Stimulated activated CD4-positive, alpha-beta T cell treated with anti-CD3 and anti-CD28 coated beads, TNF-alpha, amount 100 ng/mL, for 1 hour (primary cell): ENCODE measurements at regions not wholly inside any gene's neighbourhood (a gene's known extent, or its start where the extent isn't known, plus 50 kb on each side); places are given as distances from the start of the nearest gene placed in this dataset.

Source experiments
- DNase-seq, 3 donors: peaks; one replicate each; pipeline ENCODE4 v3.0.0-alpha.2; 2020; ENCODE audit warnings: low read depth in 3 of 3, low spot score in 1 of 3

DNA sequence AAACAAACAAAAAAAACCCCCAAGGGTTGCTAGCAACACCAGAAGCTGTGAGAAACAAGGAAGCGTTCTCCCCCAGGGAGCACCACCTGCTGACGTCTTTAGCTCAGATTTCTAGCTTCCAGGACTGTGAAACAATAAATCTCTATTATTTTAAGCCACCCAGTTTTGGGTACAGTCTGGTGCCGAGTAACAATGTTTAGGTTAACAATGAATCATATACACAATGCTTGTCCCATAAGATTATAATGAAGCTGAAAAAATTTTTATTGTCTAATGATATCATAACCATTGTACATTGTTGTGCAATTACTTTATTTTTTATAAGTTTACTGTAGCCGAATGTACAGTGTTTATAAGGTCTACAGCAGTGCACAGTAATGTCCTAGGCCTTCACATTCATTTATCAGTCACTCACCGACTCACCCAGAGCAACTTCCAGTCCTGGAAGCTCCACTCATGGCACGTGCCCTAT lies 72.1 kb upstream of the CAB39 start:
- DNase-seq: no peak

DNA sequence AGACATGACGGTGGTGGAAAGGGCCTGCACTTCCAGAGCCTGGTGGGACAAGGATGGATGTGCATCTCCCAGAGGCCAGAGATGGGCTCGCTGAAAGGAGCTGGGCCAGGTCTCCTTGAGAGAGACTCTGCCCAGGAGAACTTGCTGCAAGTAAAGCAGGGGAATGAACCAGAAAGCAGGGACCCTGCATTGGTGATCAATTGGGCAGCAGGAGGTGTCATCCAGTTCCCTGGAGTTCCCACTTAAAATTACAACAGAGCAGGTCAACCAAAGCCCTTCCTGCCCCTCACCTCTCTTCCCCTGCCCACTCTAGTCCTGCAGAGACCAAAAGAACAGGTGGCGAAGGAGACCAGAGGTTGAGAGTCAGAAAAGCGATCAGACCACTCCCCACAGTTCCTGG lies 69.7 kb upstream of the CAB39 start:
- DNase-seq: no peak

DNA sequence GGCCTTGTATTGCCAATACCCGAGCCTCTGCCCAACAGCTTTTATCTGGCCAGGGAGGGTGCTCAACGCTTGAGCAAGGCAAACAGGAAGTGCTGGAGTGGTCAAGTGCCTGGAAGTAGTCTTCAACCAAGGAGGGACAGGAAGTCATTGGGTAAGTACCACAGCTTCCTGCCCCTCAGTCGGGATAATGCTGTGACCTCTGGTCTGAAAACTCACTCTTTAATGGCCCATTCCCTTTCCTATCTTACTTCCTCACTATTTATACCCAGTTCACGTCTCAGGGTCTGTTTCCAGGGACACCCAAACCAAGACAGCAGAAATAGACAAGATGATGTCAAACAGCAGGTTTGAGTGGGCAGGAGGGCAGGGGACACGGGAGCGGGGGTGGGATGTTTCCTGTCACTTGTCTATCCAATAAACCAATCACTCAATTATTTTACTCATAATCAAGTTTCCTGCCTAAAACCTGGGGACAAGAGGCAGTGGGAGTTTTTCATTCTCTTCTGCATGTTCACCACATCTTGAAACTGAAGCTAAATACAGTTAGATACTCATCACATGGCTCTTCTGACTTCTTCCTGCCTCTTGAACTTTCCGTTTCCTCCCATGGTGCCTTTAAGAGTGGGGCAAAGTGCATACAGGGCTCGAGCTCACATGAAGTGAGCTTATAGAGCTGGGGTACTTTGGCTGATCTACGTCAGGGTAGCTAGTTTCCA lies 68.9 kb upstream of the CAB39 start:
- DNase-seq: peak in 1 of 3 donors; percentile 47

- DNase-seq: no peak
Observed at GRCh38 chr2:230644356-230644935, 68.2 kb upstream of the CAB39 start.

- DNase-seq: no peak
Observed at GRCh38 chr2:230648356-230648755, 64.3 kb upstream of the CAB39 start.

- DNase-seq: no peak
Observed at GRCh38 chr2:230650585-230651137, 62.0 kb upstream of the CAB39 start.

DNA sequence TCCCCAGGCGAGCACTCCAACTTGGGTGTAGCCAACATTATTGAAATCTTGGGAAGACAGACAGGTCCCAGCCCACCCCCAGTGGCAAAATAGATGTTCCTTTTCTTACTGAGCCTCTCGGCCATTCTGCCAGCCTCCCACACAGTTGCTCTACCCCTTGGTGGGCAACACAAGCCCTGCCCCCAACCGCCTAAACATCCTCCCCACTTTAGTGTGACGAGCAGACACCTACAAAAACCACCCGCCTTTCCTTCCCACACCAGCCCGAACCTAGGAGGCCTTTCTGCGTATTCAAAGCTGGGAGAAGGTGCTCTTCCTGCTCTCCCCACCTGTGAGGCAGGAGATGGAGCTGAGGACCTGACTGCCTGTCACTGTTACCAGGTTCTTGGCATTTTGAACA lies 58.6 kb upstream of the CAB39 start:
- no peak for DNase-seq

DNA sequence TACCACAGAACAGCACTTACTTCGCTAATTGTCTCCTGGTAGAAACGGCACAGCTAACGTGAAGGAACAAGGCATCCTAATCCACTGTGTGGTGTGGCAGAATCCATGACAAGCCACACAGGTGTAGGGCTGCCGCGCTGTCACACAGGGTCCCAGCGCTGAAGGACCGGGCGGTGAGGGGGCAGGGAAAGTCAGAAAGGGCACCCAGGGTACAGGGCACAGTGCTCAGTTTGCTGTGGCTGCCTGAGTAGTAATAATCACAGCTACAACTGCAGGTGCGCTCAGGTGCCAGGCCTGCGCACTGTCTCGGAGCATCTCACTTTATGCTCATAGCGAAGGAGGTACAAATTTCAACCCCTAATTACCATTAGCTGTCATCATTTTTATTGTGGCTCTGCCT lies 55.2 kb upstream of the CAB39 start:
- no peak for DNase-seq

GRCh38 chr2:230657906-230658305 lies 54.7 kb upstream of the CAB39 start:
- no peak for DNase-seq

GRCh38 chr2:230658577-230658876 lies 54.1 kb upstream of the CAB39 start:
- no peak for DNase-seq

- DNase-seq: peak in 1 of 3 donors; percentile 40
Observed at GRCh38 chr2:230658877-230659652, 53.6 kb upstream of the CAB39 start.

DNA sequence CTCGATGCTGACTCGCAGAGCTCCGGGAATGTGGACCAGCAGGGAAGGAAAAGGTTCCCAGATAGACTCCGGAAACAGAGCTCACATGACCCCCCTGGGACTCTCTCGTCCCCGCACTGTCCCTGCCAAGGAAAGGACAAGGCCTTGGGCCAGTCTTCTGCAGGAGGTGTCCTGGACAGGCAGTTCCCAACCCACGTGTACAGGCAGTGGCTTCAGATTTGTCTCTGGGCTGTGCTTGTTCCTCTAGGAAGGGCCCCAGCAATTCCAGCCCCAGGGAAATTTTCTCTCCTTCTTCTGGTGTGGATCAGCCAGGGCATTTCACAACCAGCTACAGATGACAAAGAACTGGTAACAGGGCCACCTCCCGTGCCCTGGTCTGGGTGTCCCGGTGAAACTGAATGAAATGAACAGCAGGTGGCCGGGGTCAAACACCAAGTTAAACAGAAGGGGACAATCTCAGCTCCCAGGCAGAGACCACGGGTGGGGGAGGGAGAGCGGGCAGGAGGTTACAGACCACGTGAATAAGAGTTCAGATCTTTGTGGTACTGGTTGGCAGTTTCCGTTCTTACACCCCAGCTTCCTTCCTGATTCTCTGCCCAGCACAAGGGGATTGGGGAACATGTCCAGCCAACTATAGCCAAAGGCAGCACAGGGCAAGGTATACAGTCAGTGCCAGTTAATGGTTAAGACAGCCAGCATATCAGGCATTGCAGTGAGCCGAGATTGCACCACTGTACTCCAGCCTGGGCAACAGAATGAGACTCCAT lies 52.2 kb upstream of the CAB39 start:
- no peak for DNase-seq

GRCh38 chr2:230661072-230661957 lies 51.3 kb upstream of the CAB39 start:
- DNase-seq: peak in 1 of 3 donors; percentile 15
